ENCODE measurements at regions not wholly inside any gene's neighbourhood (a gene's known extent, or its start where the extent isn't known, plus 50 kb on each side); places are given as distances from the start of the nearest gene placed in this dataset.

GRCh38 chr16:55221836-55222235 lies 102.2 kb upstream of the IRX6 start:
- no peak for DNase-seq (ENCODE audit: low spot score)

GRCh38 chr16:55222486-55222885 lies 101.5 kb upstream of the IRX6 start:
- no peak for DNase-seq (ENCODE audit: low spot score)

- DNase-seq (ENCODE audit: low spot score) = no peak
Observed at GRCh38 chr16:55225972-55226542, 97.9 kb upstream of the IRX6 start.

- DNase-seq (ENCODE audit: low spot score) = no peak
Observed at GRCh38 chr16:55232822-55233221, 91.2 kb upstream of the IRX6 start.

GRCh38 chr16:55233464-55233863 lies 90.5 kb upstream of the IRX6 start:
- DNase-seq (ENCODE audit: low spot score) = no peak

- DNase-seq (ENCODE audit: low spot score) = no peak
Observed at GRCh38 chr16:55236655-55237054, 87.3 kb upstream of the IRX6 start.

- no peak for DNase-seq (ENCODE audit: low spot score)
Observed at GRCh38 chr16:55239723-55240122, 84.3 kb upstream of the IRX6 start.

GRCh38 chr16:55240888-55241287 lies 83.1 kb upstream of the IRX6 start:
- DNase-seq (ENCODE audit: low spot score) = no peak

- DNase-seq (ENCODE audit: low spot score) = no peak
Observed at GRCh38 chr16:55242667-55243066, 81.3 kb upstream of the IRX6 start.

GRCh38 chr16:55248058-55248457 lies 75.9 kb upstream of the IRX6 start:
- no peak for DNase-seq (ENCODE audit: low spot score)

GRCh38 chr16:55248494-55248893 lies 75.5 kb upstream of the IRX6 start:
- no peak for DNase-seq (ENCODE audit: low spot score)

- DNase-seq (ENCODE audit: low spot score) = no peak
Observed at GRCh38 chr16:55249361-55249760, 74.6 kb upstream of the IRX6 start.

- no peak for DNase-seq (ENCODE audit: low spot score)
Observed at GRCh38 chr16:55249936-55250335, 74.1 kb upstream of the IRX6 start.

GRCh38 chr16:55250701-55251100 lies 73.3 kb upstream of the IRX6 start:
- DNase-seq (ENCODE audit: low spot score) = peak; percentile 24

GRCh38 chr16:55251151-55251550 lies 72.9 kb upstream of the IRX6 start:
- DNase-seq (ENCODE audit: low spot score) = no peak

- DNase-seq (ENCODE audit: low spot score) = no peak
Observed at GRCh38 chr16:55252577-55252976, 71.4 kb upstream of the IRX6 start.

GRCh38 chr16:55253987-55254386 lies 70.0 kb upstream of the IRX6 start:
- no peak for DNase-seq (ENCODE audit: low spot score)

GRCh38 chr16:55255733-55256282 lies 68.2 kb upstream of the IRX6 start:
- no peak for DNase-seq (ENCODE audit: low spot score)

GRCh38 chr16:55256412-55257016 lies 67.5 kb upstream of the IRX6 start:
- DNase-seq (ENCODE audit: low spot score) = no peak

- peak; percentile 64 for DNase-seq (ENCODE audit: low spot score)
Observed at GRCh38 chr16:55257966-55258613, 65.9 kb upstream of the IRX6 start.

- no peak for DNase-seq (ENCODE audit: low spot score)
Observed at GRCh38 chr16:55261301-55261700, 62.7 kb upstream of the IRX6 start.

- no peak for DNase-seq (ENCODE audit: low spot score)
Observed at GRCh38 chr16:55263271-55264250, 60.4 kb upstream of the IRX6 start.

Data from H4 (cell line).